Endothelial cell of umbilical vein (primary cell): ENCODE measurements at regions not wholly inside any gene's neighbourhood (a gene's known extent, or its start where the extent isn't known, plus 50 kb on each side); places are given as distances from the start of the nearest gene placed in this dataset.

Source experiments
- BruUV-seq: library from RNA; stranded (reverse); fragments of 400-500 nt; replicated peaks from 2 replicates; lab custom pipeline; 2021; lab: Mats Ljungman, UMichigan
- CTCF ChIA-PET: fragments of 300-600, 350-600 bp; sonication (Branson Sonifier 250); formaldehyde crosslinking; loops from one replicate; lab custom pipeline; 2021; ENCODE audit warnings: antibody characterized with exemption, inconsistent platforms; lab: Charles Lee
- POLR2A ChIA-PET: fragments of 300-600, 350-600 bp; sonication (Branson Sonifier 250); formaldehyde crosslinking; loops from one replicate; lab custom pipeline; 2021; ENCODE audit warnings: antibody characterized with exemption, inconsistent platforms; lab: Charles Lee
- DNase-seq: peaks from one replicate; pipeline ENCODE4 v3.0.0-alpha.2; 2011; ENCODE audit warnings: low read depth, low spot score
- FAIRE-seq: peaks from 2 replicates; lab custom pipeline; 2011; peaks lifted over from hg19 to GRCh38; lab: Jason Lieb, UNC
- H2AFZ ChIP-seq: 2 replicates; pipeline ENCODE4 v1.6.0; 2012; ENCODE audit warnings: low read depth, low read length, control low read depth, inconsistent platforms
- H3K27ac ChIP-seq: 2 replicates; pipeline ENCODE4 v1.5.1; 2011; ENCODE audit warnings: low read depth, mild to moderate bottlenecking, control low read depth, low read length, moderate library complexity; ENCODE audit not compliant: insufficient read depth
- H3K27me3 ChIP-seq, 2 experiments: 2 replicates each; pipeline versions ENCODE4 v1.6.0 to v1.6.1; 2011; ENCODE audit warnings: low read length in 2 of 2, mixed read lengths in 1 of 2; ENCODE audit not compliant: control insufficient read depth in 2 of 2, insufficient read depth in 2 of 2
- H3K36me3 ChIP-seq, 2 experiments: 2 replicates in 1 of 2; 3 replicates in 1 of 2; pipeline ENCODE4 v1.5.1; 2011; ENCODE audit warnings: low read length in 2 of 2, mild to moderate bottlenecking in 1 of 2, moderate library complexity in 1 of 2; ENCODE audit not compliant: control insufficient read depth in 2 of 2, insufficient read depth in 2 of 2; ENCODE audit errors: extremely low read depth in 1 of 2
- H3K4me1 ChIP-seq: 3 replicates; pipeline ENCODE4 v1.5.1; 2011; ENCODE audit warnings: mild to moderate bottlenecking, low read length; ENCODE audit not compliant: control insufficient read depth, insufficient read depth; ENCODE audit errors: extremely low read depth
- H3K4me2 ChIP-seq: 2 replicates; pipeline ENCODE4 v1.6.1; 2011; ENCODE audit warnings: low read length, control low read depth, mixed read lengths; ENCODE audit not compliant: insufficient read depth
- H3K4me3 ChIP-seq, 3 experiments: fragments of 200-600 bp in 1 of 3; sonication (generic), shearing (Covaris generic) in 1 of 3; replicated peaks in 1 of 3; 2 replicates each; pipeline ENCODE4 v1.5.1; 2011 to 2016; ENCODE audit warnings: control low read depth in 3 of 3, low read length in 3 of 3, mild to moderate bottlenecking in 2 of 3, inconsistent platforms in 1 of 3, low read depth in 1 of 3, moderate library complexity in 1 of 3; ENCODE audit not compliant: insufficient read depth in 1 of 3
- H3K79me2 ChIP-seq: 2 replicates; pipeline ENCODE4 v1.6.0; 2012; ENCODE audit warnings: low read length, inconsistent platforms; ENCODE audit not compliant: control insufficient read depth, insufficient read depth
- H3K9ac ChIP-seq: replicated peaks from 2 replicates; pipeline ENCODE3; 2011; ENCODE audit warnings: low read length, control low read depth; ENCODE audit not compliant: insufficient read depth; ENCODE audit errors: extremely low read depth
- H3K9me1 ChIP-seq: replicated peaks from 3 replicates; pipeline ENCODE4 v1.6.0; 2011; ENCODE audit warnings: mild to moderate bottlenecking, low read length; ENCODE audit not compliant: control insufficient read depth, insufficient read depth; ENCODE audit errors: extremely low read depth
- H3K9me3 ChIP-seq: replicated peaks from 2 replicates; pipeline ENCODE4 v1.5.1; 2012; ENCODE audit warnings: low read length, inconsistent platforms; ENCODE audit not compliant: control insufficient read depth, insufficient read depth
- H4K20me1 ChIP-seq: replicated peaks from 2 replicates; pipeline ENCODE3; 2011; ENCODE audit warnings: mild to moderate bottlenecking, low read length; ENCODE audit not compliant: control insufficient read depth, insufficient read depth; ENCODE audit errors: extremely low read depth
- CTCF ChIP-seq, 2 donors: IDR thresholded peaks; 1 replicate in 1 of 2; 2 replicates in 1 of 2; pipeline ENCODE4 v1.5.1; 2011; ENCODE audit warnings: low read length in 2 of 2, mild to moderate bottlenecking in 2 of 2, moderate library complexity in 2 of 2, control low read depth in 1 of 2, inconsistent platforms in 1 of 2, low read depth in 1 of 2; ENCODE audit not compliant: insufficient read depth in 1 of 2; ENCODE audit errors: extremely low read depth in 1 of 2
- EZH2 ChIP-seq: IDR thresholded peaks from 2 replicates; pipeline ENCODE4 v1.6.1; 2012; ENCODE audit warnings: borderline replicate concordance, low read depth, mild to moderate bottlenecking, moderate library complexity, low read length, inconsistent platforms; ENCODE audit not compliant: severe bottlenecking
- FOS ChIP-seq: IDR thresholded peaks from 2 replicates; pipeline ENCODE4 v1.6.1; 2011; ENCODE audit warnings: mild to moderate bottlenecking, low read length, moderate library complexity, borderline replicate concordance; ENCODE audit not compliant: insufficient read depth
- GATA2 ChIP-seq: IDR thresholded peaks from 2 replicates; pipeline ENCODE4 v1.7.0; 2011; ENCODE audit warnings: low read depth, mild to moderate bottlenecking, moderate library complexity, mixed read lengths, low read length; ENCODE audit not compliant: insufficient read length, insufficient read depth
- JUN ChIP-seq: IDR thresholded peaks from 2 replicates; pipeline ENCODE4 v1.6.1; 2011; ENCODE audit warnings: borderline replicate concordance, low read depth; ENCODE audit not compliant: insufficient read length, insufficient read depth
- MYC ChIP-seq: IDR thresholded peaks from one replicate; pipeline ENCODE4 v1.6.1; 2011; ENCODE audit warnings: mild to moderate bottlenecking, low read depth, low read length
- POLR2A ChIP-seq: IDR thresholded peaks from 2 replicates; pipeline ENCODE4 v1.6.1; 2012; ENCODE audit warnings: low read depth, mild to moderate bottlenecking, control low read depth, low read length
- POLR2AphosphoS5 ChIP-seq: IDR thresholded peaks from 2 replicates; pipeline ENCODE4 v1.6.1; 2012; ENCODE audit warnings: low read depth, mild to moderate bottlenecking, control low read depth, low read length, moderate library complexity; ENCODE audit not compliant: insufficient read depth
- dilution Hi-C: fragments of 300-500 bp; cut with MboI; formaldehyde crosslinking; loops from one replicate; pipeline ENCODE4 v1.15.0; 2019; ENCODE audit warnings: low sequenced_read_pairs; ENCODE audit not compliant: extremely low pct_ligation_motif_present
- intact Hi-C: fragments of 100-400 bp; cut with micrococcal nuclease; formaldehyde crosslinking; loops from one replicate; pipeline ENCODE4 v1.10.0; 2022
- TF ChIP-seq, protein P1 (sequence below): IDR thresholded peaks from 2 replicates; pipeline ENCODE4 v1.6.1; 2011; ENCODE audit not compliant: insufficient read depth, insufficient read length

DNA sequence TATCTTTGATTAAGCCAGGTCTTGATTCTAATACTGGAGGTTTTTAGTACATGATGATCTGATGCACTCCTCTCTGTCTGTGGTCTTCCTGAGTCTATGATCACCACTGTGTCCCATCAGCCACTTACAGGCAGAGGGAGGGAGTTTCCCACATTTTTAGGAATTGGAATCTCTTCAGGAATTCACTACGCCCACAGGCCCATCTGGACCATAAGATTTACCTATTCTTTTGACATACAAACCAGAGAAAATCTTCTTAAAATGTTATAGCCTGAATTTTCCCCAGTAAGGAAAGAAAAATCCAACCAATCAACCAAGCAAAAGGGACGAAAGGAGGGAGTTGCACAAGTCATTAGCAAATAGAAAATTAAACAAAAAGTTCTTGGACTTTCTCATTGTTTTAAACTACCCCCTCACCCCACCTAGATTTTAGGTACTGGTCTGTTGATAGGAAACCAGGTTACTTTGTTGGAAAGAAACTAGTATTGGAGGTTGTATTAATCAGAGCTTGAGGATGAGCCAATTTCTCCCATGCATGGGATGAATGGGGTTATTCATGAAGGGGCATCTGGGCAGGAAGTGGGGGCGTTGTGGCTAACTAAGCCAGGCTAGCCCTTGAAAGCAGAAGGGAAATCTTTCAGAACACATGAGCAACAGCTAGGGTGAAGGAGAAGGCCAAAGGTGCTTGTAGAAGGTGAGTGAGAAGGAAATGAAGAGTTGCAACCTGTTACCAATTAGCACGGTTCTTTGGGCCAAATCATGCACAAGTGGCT, 328.2 kb upstream of the MEX3C start:
- CTCF ChIA-PET: no interaction called here
- Histone ChIP-seq H3K4me3 (no peak overlapping the region), H3K9me1 (no peaks in the 10 kb centered on the region), H3K9ac (no peak overlapping the region), H3K27ac (no peak overlapping the region), H3K4me2 (no peak overlapping the region), H4K20me1 (no peaks in the 10 kb centered on the region), H2AFZ (no peak overlapping the region), H3K79me2 (no peaks in the 10 kb centered on the region), H3K36me3 (no peaks in the 10 kb centered on the region), H3K27me3 (no peaks in the 10 kb centered on the region), H3K4me1 (no peaks in the 10 kb centered on the region), H3K9me3 (peaks cover 4% of the 10 kb centered on the region)
- dilution Hi-C loops (no loop called here), intact Hi-C loops (no loop called here)
- POLR2A ChIA-PET: no interaction called here
- FAIRE-seq (no peak), DNase-seq (no peak)
- no peak for TF ChIP-seq EZH2
- no peak for TF ChIP-seq POLR2AphosphoS5
- no peak for TF ChIP-seq CTCF (IDR thresholded peaks at IDR 0.05; ENCODE audit: extremely low read depth in 1 of 2, insufficient read depth in 1 of 2, low read depth in 1 of 2, low read length in 2 of 2)
- TF ChIP-seq FOS: no peak
- no peak for TF ChIP-seq MYC
- no peak for TF ChIP-seq POLR2A
- TF ChIP-seq, protein P1, sequence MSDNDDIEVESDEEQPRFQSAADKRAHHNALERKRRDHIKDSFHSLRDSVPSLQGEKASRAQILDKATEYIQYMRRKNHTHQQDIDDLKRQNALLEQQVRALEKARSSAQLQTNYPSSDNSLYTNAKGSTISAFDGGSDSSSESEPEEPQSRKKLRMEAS: no peak
- no peak for TF ChIP-seq JUN
- no peak for TF ChIP-seq GATA2
- no TSS peak for BruUV-seq
